ENCODE measurements at regions not wholly inside any gene's neighbourhood (a gene's known extent, or its start where the extent isn't known, plus 50 kb on each side); places are given as distances from the start of the nearest gene placed in this dataset.
"Not testable (repeated sequence)": the region's sequence is repeated elsewhere in the genome, so short reads cannot be mapped to it uniquely, and the experiment has no call there.

GRCh38 chr1:4120557-4121292 is 220.7 kb upstream of the C1orf174 start:
- no peak for DNase-seq (ENCODE audit: low spot score)

- no peak for DNase-seq (ENCODE audit: low spot score)
Observed at GRCh38 chr1:4121293-4121684, 221.2 kb upstream of the C1orf174 start.

- DNase-seq (ENCODE audit: low spot score): no peak
Observed at GRCh38 chr1:4121834-4122512, 221.9 kb upstream of the C1orf174 start.

GRCh38 chr1:4122513-4123160 is 222.6 kb upstream of the C1orf174 start:
- DNase-seq (ENCODE audit: low spot score): no peak

GRCh38 chr1:4124631-4125145 is 224.6 kb upstream of the C1orf174 start:
- DNase-seq (ENCODE audit: low spot score): no peak

GRCh38 chr1:4126251-4126650 is 226.2 kb upstream of the C1orf174 start:
- DNase-seq (ENCODE audit: low spot score): no peak

GRCh38 chr1:4126731-4127591 is 226.9 kb upstream of the C1orf174 start:
- no peak for DNase-seq (ENCODE audit: low spot score)

- no peak for DNase-seq (ENCODE audit: low spot score)
Observed at GRCh38 chr1:4127592-4128140, 227.6 kb upstream of the C1orf174 start.

GRCh38 chr1:4128616-4129015 is 228.5 kb upstream of the C1orf174 start:
- no peak for DNase-seq (ENCODE audit: low spot score)

GRCh38 chr1:4129693-4130092 is 229.6 kb upstream of the C1orf174 start:
- no peak for DNase-seq (ENCODE audit: low spot score)

GRCh38 chr1:4130096-4130495 is 230.0 kb upstream of the C1orf174 start:
- DNase-seq (ENCODE audit: low spot score): no peak

- DNase-seq (ENCODE audit: low spot score): no peak
Observed at GRCh38 chr1:4131734-4132133, 231.7 kb upstream of the C1orf174 start.

- DNase-seq (ENCODE audit: low spot score): no peak
Observed at GRCh38 chr1:4132352-4133296, 232.6 kb upstream of the C1orf174 start.

- no peak for DNase-seq (ENCODE audit: low spot score)
Observed at GRCh38 chr1:4133297-4133938, 233.3 kb upstream of the C1orf174 start.

- DNase-seq (ENCODE audit: low spot score): no peak
Observed at GRCh38 chr1:4133939-4134321, 233.9 kb upstream of the C1orf174 start.

- DNase-seq (ENCODE audit: low spot score): not testable (repeated sequence)
Observed at GRCh38 chr1:4135853-4136252, 235.8 kb upstream of the C1orf174 start.

GRCh38 chr1:4137621-4138415 is 237.7 kb upstream of the C1orf174 start:
- no peak for DNase-seq (ENCODE audit: low spot score)

GRCh38 chr1:4139646-4140045 is 239.6 kb upstream of the C1orf174 start:
- no peak for DNase-seq (ENCODE audit: low spot score)

GRCh38 chr1:4140241-4140640 is 240.2 kb upstream of the C1orf174 start:
- DNase-seq (ENCODE audit: low spot score): no peak

Measured in CD4-positive, alpha-beta T cell treated with Interleukin-2 at 100 ng/mL for 4 hours (primary cell).